HEK293 (cell line): ENCODE measurements at regions not wholly inside any gene's neighbourhood (a gene's known extent, or its start where the extent isn't known, plus 50 kb on each side); places are given as distances from the start of the nearest gene placed in this dataset.
A peak's percentile ranks its signal among the peaks of the same experiment; 100 is the strongest.
"Not testable (repeated sequence)": the region's sequence is repeated elsewhere in the genome, so short reads cannot be mapped to it uniquely, and the experiment has no call there.

Source experiments
- CTCF ChIA-PET: fragments of 350-600 bp; formaldehyde crosslinking; extraction: SDS; loops from one replicate; lab custom pipeline; 2021; ENCODE audit warnings: antibody characterized with exemption; lab: Yijun Ruan, JAX
- POLR2A ChIA-PET: fragments of 300-600 bp; formaldehyde crosslinking; extraction: SDS; loops from one replicate; lab custom pipeline; 2020; ENCODE audit warnings: antibody characterized with exemption, inconsistent platforms; lab: Yijun Ruan, JAX
- H3K27ac ChIP-seq: fragments of 200-500 bp; sonication (Bioruptor generic); 2 replicates; pipeline ENCODE4 v1.5.1; 2014; ENCODE audit warnings: low read depth, low read length, control low read depth, inconsistent platforms; ENCODE audit errors: extremely low read depth
- H3K36me3 ChIP-seq, 2 experiments: fragments of 200-500 bp in 1 of 2; sonication (Bioruptor generic) in 1 of 2; 1 replicate in 1 of 2; 2 replicates in 1 of 2; pipeline ENCODE4 v1.5.1; 2014 to 2017; ENCODE audit warnings: inconsistent platforms in 2 of 2, low read length in 2 of 2; ENCODE audit not compliant: control insufficient read depth in 2 of 2, insufficient read depth in 1 of 2
- H3K4me1 ChIP-seq: fragments of 200-500 bp; sonication (Bioruptor generic); 2 replicates; pipeline ENCODE4 v1.5.1; 2014; ENCODE audit warnings: mild to moderate bottlenecking, low read length, inconsistent platforms; ENCODE audit not compliant: control insufficient read depth, insufficient read depth
- H3K4me3 ChIP-seq: 2 replicates; pipeline ENCODE4 v1.5.1; 2011; ENCODE audit warnings: low read depth, mild to moderate bottlenecking, control low read depth, low read length, moderate library complexity
- H3K9me3 ChIP-seq: fragments of 200-500 bp; sonication (Bioruptor generic); 2 replicates; pipeline ENCODE4 v1.5.1; 2014; ENCODE audit warnings: low read depth, low read length, inconsistent platforms; ENCODE audit not compliant: control insufficient read depth, insufficient read depth
- SP2 ChIP-seq: fragments of 450-650 bp; formaldehyde crosslinking; IDR thresholded peaks from 2 replicates; pipeline ENCODE4 v1.5.1; 2016; ENCODE audit warnings: missing biosample characterization, missing genetic modification characterization
- ZBTB20 ChIP-seq: fragments of 450-650 bp; formaldehyde crosslinking; IDR thresholded peaks from 2 replicates; pipeline ENCODE4 v1.5.1; 2016; ENCODE audit warnings: missing biosample characterization, missing genetic modification characterization
- ZBTB26 ChIP-seq: fragments of 450-650 bp; formaldehyde crosslinking; optimal IDR thresholded peaks from 2 replicates; pipeline ENCODE3; 2016; ENCODE audit warnings: missing biosample characterization, mild to moderate bottlenecking, missing genetic modification characterization
- ZBTB8A ChIP-seq: fragments of 450-650 bp; formaldehyde crosslinking; IDR thresholded peaks from 2 replicates; pipeline ENCODE4 v1.5.1; 2016; ENCODE audit warnings: missing biosample characterization, missing genetic modification characterization
- ZSCAN30 ChIP-seq: fragments of 450-650 bp; IDR thresholded peaks from 2 replicates; pipeline ENCODE4 v1.5.1; 2018; ENCODE audit warnings: missing biosample characterization, mild to moderate bottlenecking, missing genetic modification characterization, moderate library complexity

DNA sequence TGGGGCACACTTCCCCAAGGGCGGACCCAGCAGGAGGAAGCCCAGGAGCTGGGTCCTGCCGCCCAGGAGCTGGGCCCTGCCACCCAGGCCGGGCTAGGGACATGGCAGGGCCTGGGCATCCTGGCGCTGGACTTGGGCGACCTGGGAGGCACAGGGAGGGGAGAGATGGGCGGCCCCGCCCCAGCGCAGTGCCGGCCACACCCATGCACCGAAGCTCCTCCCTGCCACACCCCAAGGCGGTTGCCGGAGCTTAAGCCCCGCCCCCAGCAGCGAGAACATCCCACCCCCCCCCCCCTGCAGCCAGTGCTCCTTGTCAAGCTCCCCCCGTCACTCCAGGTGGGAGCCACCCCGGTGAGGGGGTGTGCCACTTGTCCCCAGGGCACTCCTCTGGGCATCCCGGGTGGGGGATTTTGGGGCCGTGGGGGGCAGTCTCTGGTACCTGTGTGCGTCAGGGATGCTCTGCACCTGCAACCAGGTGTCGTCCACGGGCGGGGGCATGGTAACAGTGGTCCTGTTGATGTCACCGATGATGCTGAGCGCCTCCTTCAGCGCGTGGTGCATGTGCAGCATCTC, 127.4 kb upstream of the ZSCAN2 start:
- H3K4me1 ChIP-seq, CTCF ChIA-PET, H3K27ac ChIP-seq, H3K4me3 ChIP-seq, POLR2A ChIA-PET, H3K36me3 ChIP-seq, H3K9me3 ChIP-seq: not testable (repeated sequence)

GRCh38 chr15:84476364-84477033, 124.3 kb upstream of the ZSCAN2 start:
- POLR2A ChIA-PET, result not testable (repeated sequence)

GRCh38 chr15:84477550-84477949, 123.3 kb upstream of the ZSCAN2 start:
- H3K4me3 ChIP-seq, H3K36me3 ChIP-seq, POLR2A ChIA-PET, H3K9me3 ChIP-seq, CTCF ChIA-PET, H3K27ac ChIP-seq, H3K4me1 ChIP-seq: not testable (repeated sequence)

More at GRCh38 chr15:84476364-84477033, 124.3 kb upstream of the ZSCAN2 start:
- H3K4me3 ChIP-seq, H3K4me1 ChIP-seq, H3K36me3 ChIP-seq, H3K9me3 ChIP-seq, H3K27ac ChIP-seq, CTCF ChIA-PET: not testable (repeated sequence)

DNA sequence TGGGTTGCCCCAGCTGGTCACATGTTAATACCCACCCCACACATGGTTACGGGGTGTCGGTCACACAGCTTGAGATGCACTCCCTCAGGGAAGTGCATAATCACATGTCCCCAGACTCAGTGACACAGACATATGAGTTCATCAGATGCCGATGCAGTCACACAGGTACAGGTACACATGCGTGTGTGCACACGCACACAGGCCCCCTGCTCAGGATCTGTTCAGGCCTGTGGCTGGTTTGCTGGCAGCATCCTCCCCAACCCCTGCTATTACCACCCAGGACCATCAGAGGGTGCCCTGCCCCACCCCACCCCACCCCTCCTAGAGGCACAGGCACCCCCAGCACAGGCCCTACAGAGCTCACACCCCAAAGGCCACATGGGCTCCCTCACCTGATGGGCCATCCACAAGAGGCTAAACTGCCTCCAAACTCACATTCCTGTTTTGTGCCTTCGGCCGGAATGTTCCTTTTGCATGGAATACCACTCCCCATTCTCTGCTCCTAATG, 120.6 kb upstream of the ZSCAN2 start:
- H3K9me3 ChIP-seq, POLR2A ChIA-PET, H3K4me1 ChIP-seq, H3K27ac ChIP-seq, H3K36me3 ChIP-seq, H3K4me3 ChIP-seq, CTCF ChIA-PET: not testable (repeated sequence)

DNA sequence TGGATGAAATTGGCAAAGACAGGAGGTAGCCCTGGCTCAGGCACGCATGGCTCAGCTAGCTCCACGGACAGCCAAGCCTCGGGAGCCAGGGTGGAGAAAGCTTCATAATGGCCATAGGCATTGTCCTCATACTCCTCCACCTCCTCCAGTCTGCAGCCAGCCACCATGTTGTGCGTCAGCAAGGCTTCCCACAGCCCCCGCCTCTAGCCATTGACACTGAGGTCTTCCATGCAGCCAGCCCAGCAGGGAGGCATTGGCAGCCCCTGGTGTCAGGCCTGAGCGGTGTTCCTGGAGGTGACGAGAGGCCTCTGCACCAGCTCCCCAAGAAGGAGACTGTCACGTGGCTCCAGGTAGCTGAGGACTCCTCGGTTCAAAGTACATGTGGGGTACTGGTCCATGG, 117.0 kb upstream of the ZSCAN2 start:
- POLR2A ChIA-PET, H3K36me3 ChIP-seq, H3K4me3 ChIP-seq, H3K27ac ChIP-seq, H3K4me1 ChIP-seq, CTCF ChIA-PET, H3K9me3 ChIP-seq: not testable (repeated sequence)

GRCh38 chr15:84500165-84500889, 100.5 kb upstream of the ZSCAN2 start:
- POLR2A ChIA-PET, H3K36me3 ChIP-seq, H3K4me1 ChIP-seq, H3K9me3 ChIP-seq, CTCF ChIA-PET: not testable (repeated sequence)
- peak overlapping the region; percentile 40 for H3K4me3 ChIP-seq
- TF ChIP-seq ZSCAN30 (tag by site-specific recombination) (0 out of 2 replicates have a peak, but pooled peaks have one; percentile 42), ZBTB8A (tag by site-specific recombination) (0 out of 2 replicates have a peak, but pooled peaks have one; percentile 28), ZBTB20 (tag by site-specific recombination) (peak; percentile 27; the same call in 1 of the 2 replicates), SP2 (tag by site-specific recombination) (0 out of 2 replicates have a peak, but pooled peaks have one; percentile 20), ZBTB26 (peak; percentile 69)
- peak overlapping the region; percentile 62; the same call in 1 of the 2 replicates for H3K27ac ChIP-seq
